ENCODE measurements at regions not wholly inside any gene's neighbourhood (a gene's known extent, or its start where the extent isn't known, plus 50 kb on each side); places are given as distances from the start of the nearest gene placed in this dataset.
"Not testable (repeated sequence)": the region's sequence is repeated elsewhere in the genome, so short reads cannot be mapped to it uniquely, and the experiment has no call there.

GRCh38 chr11:115606498-115607220, 102.4 kb upstream of the CADM1 start:
- POLR2A ChIA-PET: no interaction called here
- CTCF ChIA-PET: no interaction called here

GRCh38 chr11:115605871-115606497, 101.8 kb upstream of the CADM1 start:
- ChIA-PET CTCF (no interaction called here), POLR2A (no interaction called here)

- POLR2A ChIA-PET, CTCF ChIA-PET: not testable (repeated sequence)
Measured at GRCh38 chr11:115605397-115605796, 101.2 kb upstream of the CADM1 start.

GRCh38 chr11:115599125-115599524, 94.9 kb upstream of the CADM1 start:
- POLR2A ChIA-PET: no interaction called here
- CTCF ChIA-PET: no interaction called here

GRCh38 chr11:115598257-115598901, 94.2 kb upstream of the CADM1 start:
- POLR2A ChIA-PET: no interaction called here
- CTCF ChIA-PET: no interaction called here

GRCh38 chr11:115591380-115591779, 87.2 kb upstream of the CADM1 start:
- POLR2A ChIA-PET: no interaction called here
- CTCF ChIA-PET: no interaction called here

GRCh38 chr11:115590254-115590653, 86.0 kb upstream of the CADM1 start:
- ChIA-PET CTCF (no interaction called here), POLR2A (no interaction called here)

- ChIA-PET CTCF (no interaction called here), POLR2A (no interaction called here)
Measured at GRCh38 chr11:115587718-115588342, 83.6 kb upstream of the CADM1 start.

GRCh38 chr11:115585361-115586024, 81.3 kb upstream of the CADM1 start:
- ChIA-PET POLR2A (no interaction called here), CTCF (no interaction called here)

- ChIA-PET POLR2A (no interaction called here), CTCF (no interaction called here)
Measured at GRCh38 chr11:115581871-115582639, 77.8 kb upstream of the CADM1 start.

GRCh38 chr11:115580927-115581680, 76.9 kb upstream of the CADM1 start:
- POLR2A ChIA-PET: no interaction called here
- CTCF ChIA-PET: no interaction called here

GRCh38 chr11:115580416-115580815, 76.2 kb upstream of the CADM1 start:
- ChIA-PET POLR2A (no interaction called here), CTCF (no interaction called here)

GRCh38 chr11:115579181-115579825, 75.1 kb upstream of the CADM1 start:
- ChIA-PET CTCF (no interaction called here), POLR2A (no interaction called here)

- POLR2A ChIA-PET: no interaction called here
- CTCF ChIA-PET: no interaction called here
Measured at GRCh38 chr11:115578275-115578674, 74.1 kb upstream of the CADM1 start.

GRCh38 chr11:115577701-115578100, 73.5 kb upstream of the CADM1 start:
- ChIA-PET CTCF (no interaction called here), POLR2A (no interaction called here)

- ChIA-PET CTCF (no interaction called here), POLR2A (no interaction called here)
Measured at GRCh38 chr11:115576606-115577380, 72.6 kb upstream of the CADM1 start.

GRCh38 chr11:115572551-115572950, 68.3 kb upstream of the CADM1 start:
- ChIA-PET POLR2A (no interaction called here), CTCF (no interaction called here)

- POLR2A ChIA-PET: no interaction called here
- CTCF ChIA-PET: no interaction called here
Measured at GRCh38 chr11:115566180-115566764, 62.1 kb upstream of the CADM1 start.
